AG10803 (cell line): ENCODE measurements at regions not wholly inside any gene's neighbourhood (a gene's known extent, or its start where the extent isn't known, plus 50 kb on each side); places are given as distances from the start of the nearest gene placed in this dataset.

Experiments
- DNase-seq: peaks from one replicate; pipeline ENCODE4 v3.0.0; 2010; ENCODE audit warnings: low read depth
- H3K4me3 ChIP-seq: 2 replicates; pipeline ENCODE4 v1.5.1; 2011; ENCODE audit warnings: mild to moderate bottlenecking, low read length, control low read depth
- CTCF ChIP-seq: conservative IDR thresholded peaks from 2 replicates; pipeline ENCODE4 v1.5.1; 2011; ENCODE audit warnings: mild to moderate bottlenecking, low read length, control low read depth, inconsistent platforms

GRCh38 chr2:200135082-200135481, 171.4 kb upstream of the SPATS2L start:
- no peak for DNase-seq
- no peak for TF ChIP-seq CTCF
- no peak overlapping the region for H3K4me3 ChIP-seq

GRCh38 chr2:200136655-200137054, 169.8 kb upstream of the SPATS2L start:
- no peak for TF ChIP-seq CTCF
- no peak overlapping the region for H3K4me3 ChIP-seq
- DNase-seq = no peak

GRCh38 chr2:200137271-200137670, 169.2 kb upstream of the SPATS2L start:
- H3K4me3 ChIP-seq = no peak overlapping the region
- no peak for TF ChIP-seq CTCF
- no peak for DNase-seq

GRCh38 chr2:200137691-200138090, 168.8 kb upstream of the SPATS2L start:
- no peak for DNase-seq
- TF ChIP-seq CTCF = no peak

GRCh38 chr2:200138391-200139124, 167.9 kb upstream of the SPATS2L start:
- DNase-seq = peak; percentile 7
- H3K4me3 ChIP-seq = no peak overlapping the region
- TF ChIP-seq CTCF = no peak

More at GRCh38 chr2:200137691-200138090, 168.8 kb upstream of the SPATS2L start:
- no peak overlapping the region for H3K4me3 ChIP-seq

- no peak overlapping the region for H3K4me3 ChIP-seq
- DNase-seq = no peak
- no peak for TF ChIP-seq CTCF
These were observed 161.9 kb upstream of the SPATS2L start for GRCh38 chr2:200144571-200144970.

- no peak for TF ChIP-seq CTCF
- no peak overlapping the region for H3K4me3 ChIP-seq
These were observed 160.0 kb upstream of the SPATS2L start for GRCh38 chr2:200146501-200146900.

More at GRCh38 chr2:200146501-200146900, 160.0 kb upstream of the SPATS2L start:
- no peak for DNase-seq
